Mucosa of descending colon (tissue), 3 donors: ENCODE measurements at regions not wholly inside any gene's neighbourhood (a gene's known extent, or its start where the extent isn't known, plus 50 kb on each side); places are given as distances from the start of the nearest gene placed in this dataset.

Experiments
- ATAC-seq: fragments of 200-7000 bp; cut with Tn5 transposase; one replicate; pipeline ENCODE4 v1.9.1; 2020; ENCODE audit warnings: mild to moderate bottlenecking, moderate library complexity
- DNase-seq, 3 donors: peaks; one replicate each; pipeline ENCODE4 v3.0.0-alpha.2; 2020
- H3K36me3 ChIP-seq: fragments of 200-600 bp; one replicate; pipeline ENCODE4 v1.8.0; 2021; ENCODE audit warnings: low read depth, mild to moderate bottlenecking
- H3K4me1 ChIP-seq: fragments of 200-600 bp; one replicate; pipeline ENCODE4 v1.8.0; 2021; ENCODE audit warnings: low read depth, mild to moderate bottlenecking
- H3K4me3 ChIP-seq: fragments of 200-600 bp; one replicate; pipeline ENCODE4 v1.8.0; 2021; ENCODE audit warnings: mild to moderate bottlenecking
- H3K9me3 ChIP-seq: fragments of 200-600 bp; one replicate; pipeline ENCODE4 v1.8.0; 2021; ENCODE audit warnings: mild to moderate bottlenecking
- CTCF ChIP-seq: fragments of 200-600 bp; IDR thresholded peaks from one replicate; pipeline ENCODE4 v1.8.0; 2022; ENCODE audit warnings: antibody characterized with exemption, mild to moderate bottlenecking
- intact Hi-C, 2 donors: fragments of 100-400 bp; cut with DNase I in 1 of 2; cut with micrococcal nuclease in 1 of 2; formaldehyde crosslinking; loops; one replicate each; pipeline versions ENCODE4 v1.11.0 to v1.11.1; 2022; cut with DNase I, micrococcal nuclease
- donor health status: DM: no; HTN: no; CAD: no; lungs with moderate emphysema.
- donor health status: DM: no; HTN: no; CAD: no.
- donor health status: DM: no; HTN: yes; CAD: no.

- intact Hi-C loops = no loop called here
- ATAC-seq = no peak
- H3K4me1 ChIP-seq = peaks cover 50% of the 10 kb centered on the region
- peaks cover 4% of the 10 kb centered on the region for H3K36me3 ChIP-seq
- DNase-seq = no peak
- no peak overlapping the region for H3K4me3 ChIP-seq
- H3K9me3 ChIP-seq = no peaks in the 10 kb centered on the region
- TF ChIP-seq CTCF = no peak
These were observed 54.0 kb upstream of the STXBP1 start for GRCh38 chr9:127557998-127558546.

GRCh38 chr9:127558581-127559246 is 53.4 kb upstream of the STXBP1 start:
- intact Hi-C loops = no loop called here
- H3K4me3 ChIP-seq = no peak overlapping the region
- H3K36me3 ChIP-seq = peaks cover 4% of the 10 kb centered on the region
- DNase-seq = no peak
- ATAC-seq = no peak
- no peaks in the 10 kb centered on the region for H3K9me3 ChIP-seq
- peaks cover 49% of the 10 kb centered on the region for H3K4me1 ChIP-seq
- TF ChIP-seq CTCF = no peak

GRCh38 chr9:127559247-127559680 is 52.8 kb upstream of the STXBP1 start:
- no peak for ATAC-seq
- H3K4me1 ChIP-seq = peaks cover 50% of the 10 kb centered on the region
- no peak for TF ChIP-seq CTCF
- peaks cover 4% of the 10 kb centered on the region for H3K36me3 ChIP-seq
- intact Hi-C loops = no loop called here
- H3K4me3 ChIP-seq = no peak overlapping the region
- DNase-seq = no peak
- no peaks in the 10 kb centered on the region for H3K9me3 ChIP-seq

GRCh38 chr9:127561491-127562278 is 50.4 kb upstream of the STXBP1 start:
- ATAC-seq = peak; percentile 71
- intact Hi-C loops = no loop called here
- no peaks in the 10 kb centered on the region for H3K9me3 ChIP-seq
- peaks cover 4% of the 10 kb centered on the region for H3K36me3 ChIP-seq
- H3K4me3 ChIP-seq = no peak overlapping the region
- TF ChIP-seq CTCF = no peak
- peaks cover 58% of the 10 kb centered on the region for H3K4me1 ChIP-seq
- DNase-seq = peak; percentile 64 to 87 (median 72)
